HCT116 (cell line): ENCODE measurements at regions not wholly inside any gene's neighbourhood (a gene's known extent, or its start where the extent isn't known, plus 50 kb on each side); places are given as distances from the start of the nearest gene placed in this dataset.

Experiments used
- ATAC-seq: fragments of 200-7000 bp; cut with Tn5 transposase; 2 replicates; pipeline ENCODE4 v1.9.1; 2020; ENCODE audit warnings: mild to moderate bottlenecking, moderate library complexity
- BruUV-seq: library from RNA; stranded (reverse); fragments of 400-500 nt; replicated peaks from 2 replicates; lab custom pipeline; 2021; lab: Mats Ljungman, UMichigan
- CTCF ChIA-PET: fragments of 300-600 bp; sonication (Branson Sonifier 250); formaldehyde crosslinking; loops from one replicate; lab custom pipeline; 2021; ENCODE audit warnings: antibody characterized with exemption; lab: Charles Lee
- POLR2A ChIA-PET: fragments of 300-600, 350-600 bp; sonication (Branson Sonifier 250); formaldehyde crosslinking; loops from one replicate; lab custom pipeline; 2021; ENCODE audit warnings: antibody characterized with exemption; lab: Charles Lee
- RAD21 ChIA-PET, 2 experiments: fragments of 300-600 bp; sonication (Branson Sonifier 250); formaldehyde crosslinking; loops; one replicate each; lab custom pipeline; 2023; ENCODE audit warnings: low total read pairs in 2 of 2; ENCODE audit not compliant: uncharacterized antibody in 2 of 2, unreplicated experiment in 2 of 2, low non-redundant PET in 1 of 2; lab: Charles Lee
- DNase-seq: peaks from one replicate; pipeline ENCODE4 v3.0.0-alpha.2; 2010; ENCODE audit warnings: low read depth, low spot score
- H2AFZ ChIP-seq: fragments of 200-600 bp; shearing (Covaris generic), sonication (generic); 2 replicates; pipeline ENCODE4 v1.6.1; 2017; ENCODE audit warnings: low read depth, mixed run types, mixed read lengths, antibody characterized with exemption, low read length; ENCODE audit not compliant: poor library complexity, severe bottlenecking
- H3K27ac ChIP-seq: 2 replicates; pipeline ENCODE4 v1.5.1; 2012; ENCODE audit warnings: low read depth, low read length
- H3K27me3 ChIP-seq: fragments of 200-600 bp; sonication (generic); 2 replicates; pipeline ENCODE4 v1.6.1; 2016; ENCODE audit warnings: mixed run types, low read length, mixed read lengths; ENCODE audit not compliant: insufficient read depth
- H3K36me3 ChIP-seq, 2 experiments: fragments of 200-500 bp in 1 of 2; fragments of 200-600 bp in 1 of 2; sonication (Bioruptor generic) in 1 of 2; sonication (generic) in 1 of 2; 2 replicates each; pipeline versions ENCODE4 v1.5.1 to v1.6.1; 2014 to 2016; ENCODE audit warnings: low read length in 2 of 2, inconsistent platforms in 1 of 2, mixed read lengths in 1 of 2, mixed run types in 1 of 2; ENCODE audit not compliant: insufficient read depth in 2 of 2, control insufficient read depth in 1 of 2
- H3K4me1 ChIP-seq, 2 experiments: fragments of 200-600 bp in 1 of 2; sonication (generic) in 1 of 2; 2 replicates each; pipeline versions ENCODE4 v1.5.1 to v1.6.1; 2012 to 2017; ENCODE audit warnings: low read length in 2 of 2, inconsistent platforms in 1 of 2, mild to moderate bottlenecking in 1 of 2, mixed read lengths in 1 of 2, mixed run types in 1 of 2, moderate library complexity in 1 of 2; ENCODE audit not compliant: insufficient read depth in 2 of 2, control insufficient read depth in 1 of 2
- H3K4me2 ChIP-seq: fragments of 200-600 bp; sonication (generic); 2 replicates; pipeline ENCODE4 v1.6.1; 2017; ENCODE audit warnings: mixed run types, low read length, mixed read lengths
- H3K4me3 ChIP-seq, 2 experiments: fragments of 200-600 bp in 1 of 2; sonication (generic) in 1 of 2; replicated peaks in 1 of 2; 2 replicates each; pipeline ENCODE4 v1.5.1; 2011 to 2016; ENCODE audit warnings: low read length in 2 of 2, control low read depth in 1 of 2, low read depth in 1 of 2, mild to moderate bottlenecking in 1 of 2, mixed read lengths in 1 of 2, mixed run types in 1 of 2
- H3K79me2 ChIP-seq: fragments of 200-600 bp; sonication (generic); 2 replicates; pipeline ENCODE4 v1.6.1; 2017; ENCODE audit warnings: mild to moderate bottlenecking, mixed run types, low read length, moderate library complexity, mixed read lengths; ENCODE audit not compliant: insufficient read depth
- H3K9ac ChIP-seq: fragments of 200-600 bp; sonication (generic); 2 replicates; pipeline ENCODE4 v1.6.1; 2016; ENCODE audit warnings: low read length, mixed read lengths
- H3K9me2 ChIP-seq: fragments of 200-600 bp; sonication (generic), shearing (Covaris generic); 2 replicates; pipeline ENCODE4 v1.6.1; 2017; ENCODE audit warnings: mixed run types, mild to moderate bottlenecking, moderate library complexity; ENCODE audit not compliant: insufficient read depth
- H3K9me3 ChIP-seq, 2 experiments: fragments of 200-500 bp in 1 of 2; fragments of 200-600 bp in 1 of 2; sonication (Bioruptor generic) in 1 of 2; sonication (generic) in 1 of 2; 2 replicates each; pipeline ENCODE4 v1.6.1; 2014 to 2017; ENCODE audit warnings: low read length in 2 of 2, mixed read lengths in 2 of 2, inconsistent platforms in 1 of 2, low read depth in 1 of 2, mild to moderate bottlenecking in 1 of 2, mixed run types in 1 of 2, moderate library complexity in 1 of 2; ENCODE audit not compliant: control insufficient read depth in 1 of 2, insufficient read depth in 1 of 2
- H4K20me1 ChIP-seq: fragments of 200-600 bp; sonication (generic), shearing (Covaris generic); 2 replicates; pipeline ENCODE4 v1.6.1; 2017; ENCODE audit warnings: mixed run types, mild to moderate bottlenecking, moderate library complexity; ENCODE audit not compliant: insufficient read depth
- FOSL1 ChIP-seq: IDR thresholded peaks from 2 replicates; pipeline ENCODE4 v1.6.1; 2012; ENCODE audit warnings: low read depth
- JUND ChIP-seq: IDR thresholded peaks from 2 replicates; pipeline ENCODE4 v1.6.1; 2012
- SIN3A ChIP-seq: IDR thresholded peaks from 2 replicates; pipeline ENCODE4 v1.6.1; 2012; ENCODE audit warnings: low read depth
- ZNF274 ChIP-seq: fragments of 200-500 bp; sonication (Bioruptor generic); IDR thresholded peaks from 2 replicates; pipeline ENCODE4 v1.6.1; 2014; ENCODE audit warnings: mild to moderate bottlenecking, low read depth, low read length, inconsistent platforms
- intact Hi-C: fragments of 100-400 bp; cut with micrococcal nuclease; formaldehyde crosslinking; loops from 2 replicates; pipeline ENCODE4 v1.10.0; 2022
- TF ChIP-seq, protein P1 (sequence below): IDR thresholded peaks from 2 replicates; pipeline ENCODE4 v1.6.1; 2011; ENCODE audit warnings: mild to moderate bottlenecking, low read length, moderate library complexity; ENCODE audit not compliant: insufficient replicate concordance; ENCODE audit errors: extremely low read depth
- TF ChIP-seq, protein P2 (sequence below): IDR thresholded peaks from 2 replicates; pipeline ENCODE4 v1.6.1; 2012

DNA sequence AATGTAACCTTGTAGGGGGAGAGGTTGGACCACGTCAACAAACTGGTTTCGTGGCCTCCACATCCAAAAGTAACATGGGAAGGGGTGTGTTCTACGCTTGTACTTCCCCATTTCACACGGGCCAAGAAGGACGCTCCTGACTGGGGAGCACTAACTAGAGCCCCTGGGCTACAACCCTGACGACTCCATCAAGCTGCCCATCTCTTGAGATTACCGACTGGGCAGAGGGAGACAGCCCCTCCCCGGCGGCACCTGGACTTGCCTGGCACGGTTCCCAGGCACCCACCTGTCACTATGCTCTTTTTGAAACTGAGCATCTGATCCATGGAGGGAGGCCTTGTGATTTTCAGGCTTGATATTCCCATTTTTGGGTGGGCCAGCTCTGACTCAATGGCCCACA, 68.5 kb downstream of the SHANK2 start:
- Histone ChIP-seq H3K36me3 (no peaks in the 10 kb centered on the region), H3K4me3 (no peak overlapping the region), H3K27ac (no peak overlapping the region), H3K9me2 (no peaks in the 10 kb centered on the region), H3K9me3 (no peaks in the 10 kb centered on the region), H2AFZ (no peak overlapping the region), H3K9ac (no peak overlapping the region), H3K4me2 (no peak overlapping the region), H4K20me1 (no peaks in the 10 kb centered on the region), H3K4me1 (no peaks in the 10 kb centered on the region), H3K79me2 (no peaks in the 10 kb centered on the region), H3K27me3 (no peaks in the 10 kb centered on the region)
- intact Hi-C loops = no loop called here
- POLR2A ChIA-PET = no interaction called here
- DNase-seq = no peak
- TF ChIP-seq, protein P1, sequence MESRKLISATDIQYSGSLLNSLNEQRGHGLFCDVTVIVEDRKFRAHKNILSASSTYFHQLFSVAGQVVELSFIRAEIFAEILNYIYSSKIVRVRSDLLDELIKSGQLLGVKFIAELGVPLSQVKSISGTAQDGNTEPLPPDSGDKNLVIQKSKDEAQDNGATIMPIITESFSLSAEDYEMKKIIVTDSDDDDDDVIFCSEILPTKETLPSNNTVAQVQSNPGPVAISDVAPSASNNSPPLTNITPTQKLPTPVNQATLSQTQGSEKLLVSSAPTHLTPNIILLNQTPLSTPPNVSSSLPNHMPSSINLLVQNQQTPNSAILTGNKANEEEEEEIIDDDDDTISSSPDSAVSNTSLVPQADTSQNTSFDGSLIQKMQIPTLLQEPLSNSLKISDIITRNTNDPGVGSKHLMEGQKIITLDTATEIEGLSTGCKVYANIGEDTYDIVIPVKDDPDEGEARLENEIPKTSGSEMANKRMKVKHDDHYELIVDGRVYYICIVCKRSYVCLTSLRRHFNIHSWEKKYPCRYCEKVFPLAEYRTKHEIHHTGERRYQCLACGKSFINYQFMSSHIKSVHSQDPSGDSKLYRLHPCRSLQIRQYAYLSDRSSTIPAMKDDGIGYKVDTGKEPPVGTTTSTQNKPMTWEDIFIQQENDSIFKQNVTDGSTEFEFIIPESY = no peak
- no peak for TF ChIP-seq ZNF274
- TF ChIP-seq, protein P2, sequence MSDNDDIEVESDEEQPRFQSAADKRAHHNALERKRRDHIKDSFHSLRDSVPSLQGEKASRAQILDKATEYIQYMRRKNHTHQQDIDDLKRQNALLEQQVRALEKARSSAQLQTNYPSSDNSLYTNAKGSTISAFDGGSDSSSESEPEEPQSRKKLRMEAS = no peak
- no peak for TF ChIP-seq FOSL1
- no peak for TF ChIP-seq SIN3A
- no peak for TF ChIP-seq JUND
- CTCF ChIA-PET = no interaction called here
- BruUV-seq = no TSS peak
- RAD21 ChIA-PET = no interaction called here
- no peak for ATAC-seq
